Neural cell (in vitro differentiated cells): ENCODE measurements at regions not wholly inside any gene's neighbourhood (a gene's known extent, or its start where the extent isn't known, plus 50 kb on each side); places are given as distances from the start of the nearest gene placed in this dataset.

Source experiments
- H2AFZ ChIP-seq: fragments of 200-600, 300-800 bp; sonication (generic), shearing (Covaris generic); 2 replicates; pipeline ENCODE4 v1.6.0; 2014; ENCODE audit warnings: low read depth, mild to moderate bottlenecking, antibody characterized with exemption, low read length, moderate library complexity
- H3F3A ChIP-seq: fragments of 200-600 bp; shearing (Covaris generic); 2 replicates; pipeline ENCODE4 v1.6.1; 2016; ENCODE audit warnings: mild to moderate bottlenecking, moderate library complexity, mixed read lengths, antibody characterized with exemption, low read length; ENCODE audit not compliant: insufficient read depth, poor library complexity, severe bottlenecking
- H3K27ac ChIP-seq: fragments of 200-600, 300-800 bp; sonication (generic), shearing (Covaris generic); 2 replicates; pipeline ENCODE4 v1.5.1; 2014; ENCODE audit warnings: mild to moderate bottlenecking, low read length, moderate library complexity
- H3K27me3 ChIP-seq: fragments of 300-800, 200-600 bp; sonication (generic), shearing (Covaris generic); 2 replicates; pipeline ENCODE4 v1.6.0; 2014; ENCODE audit warnings: mild to moderate bottlenecking, low read depth, low read length, moderate library complexity; ENCODE audit not compliant: insufficient read depth
- H3K36me3 ChIP-seq: fragments of 300-800, 200-600 bp; sonication (generic), shearing (Covaris generic); 2 replicates; pipeline ENCODE4 v1.5.1; 2014; ENCODE audit warnings: mild to moderate bottlenecking, antibody characterized with exemption, low read length, moderate library complexity; ENCODE audit not compliant: insufficient read depth
- H3K4me2 ChIP-seq: fragments of 300-800, 200-600 bp; sonication (generic), shearing (Covaris generic); 2 replicates; pipeline ENCODE4 v1.6.0; 2014; ENCODE audit warnings: mild to moderate bottlenecking, low read length
- H3K4me3 ChIP-seq: fragments of 300-800, 200-600 bp; sonication (generic), shearing (Covaris generic); 2 replicates; pipeline ENCODE4 v1.5.1; 2014; ENCODE audit warnings: mild to moderate bottlenecking, low read length, moderate library complexity
- H3K79me2 ChIP-seq: fragments of 200-600 bp; shearing (Covaris generic); replicated peaks from 2 replicates; pipeline ENCODE4 v1.6.0; 2014; ENCODE audit warnings: mild to moderate bottlenecking, low read length, moderate library complexity; ENCODE audit not compliant: insufficient read depth
- H3K9ac ChIP-seq: fragments of 300-800, 200-600 bp; sonication (generic), shearing (Covaris generic); 2 replicates; pipeline ENCODE4 v1.6.1; 2016; ENCODE audit warnings: mild to moderate bottlenecking, low read length, mixed read lengths
- H3K9me2 ChIP-seq: fragments of 200-600 bp; shearing (Covaris generic); 2 replicates; pipeline ENCODE4 v1.6.1; 2016; ENCODE audit warnings: mild to moderate bottlenecking, low read length, mixed read lengths; ENCODE audit not compliant: insufficient read depth
- H3K9me3 ChIP-seq: fragments of 200-600, 300-800 bp; sonication (generic), shearing (Covaris generic); 2 replicates; pipeline ENCODE4 v1.6.1; 2016; ENCODE audit warnings: mild to moderate bottlenecking, mixed run types, low read length, moderate library complexity, mixed read lengths
- H4K20me1 ChIP-seq: fragments of 200-600 bp; shearing (Covaris generic); 2 replicates; pipeline ENCODE4 v1.6.1; 2016; ENCODE audit warnings: mild to moderate bottlenecking, mixed run types; ENCODE audit not compliant: insufficient read depth
- CTCF ChIP-seq: fragments of 450-650 bp; IDR thresholded peaks from 2 replicates; pipeline ENCODE4 v1.5.1; 2014; ENCODE audit warnings: antibody characterized with exemption, mild to moderate bottlenecking, moderate library complexity; ENCODE audit not compliant: poor library complexity, severe bottlenecking
- EP300 ChIP-seq: fragments of 450-650 bp; conservative IDR thresholded peaks from 2 replicates; pipeline ENCODE4 v1.6.1; 2014; ENCODE audit warnings: antibody characterized with exemption, mild to moderate bottlenecking, moderate library complexity; ENCODE audit not compliant: poor library complexity, severe bottlenecking
- EZH2 ChIP-seq: fragments of 200-600, 300-800 bp; shearing (Covaris generic), sonication (generic); IDR thresholded peaks from 2 replicates; pipeline ENCODE4 v1.6.1; 2014; ENCODE audit warnings: antibody characterized with exemption, low read length, borderline replicate concordance, mild to moderate bottlenecking; ENCODE audit not compliant: insufficient read depth, poor library complexity, severe bottlenecking
- MXI1 ChIP-seq: fragments of 450-650 bp; conservative IDR thresholded peaks from 2 replicates; pipeline ENCODE4 v1.6.1; 2014; ENCODE audit warnings: antibody characterized with exemption, mild to moderate bottlenecking; ENCODE audit not compliant: poor library complexity, severe bottlenecking
- POLR2AphosphoS5 ChIP-seq: IDR thresholded peaks from 2 replicates; pipeline ENCODE4 v1.6.1; 2012
- RAD21 ChIP-seq: fragments of 450-650 bp; conservative IDR thresholded peaks from 2 replicates; pipeline ENCODE4 v1.6.1; 2014; ENCODE audit warnings: antibody characterized with exemption, mild to moderate bottlenecking, moderate library complexity
- REST ChIP-seq: IDR thresholded peaks from 2 replicates; pipeline ENCODE4 v1.6.1; 2012; ENCODE audit warnings: borderline replicate concordance
- SMC3 ChIP-seq: fragments of 450-650 bp; conservative IDR thresholded peaks from 2 replicates; pipeline ENCODE4 v1.6.1; 2014; ENCODE audit warnings: antibody characterized with exemption, mild to moderate bottlenecking, moderate library complexity; ENCODE audit not compliant: poor library complexity
- TAF1 ChIP-seq: IDR thresholded peaks from 2 replicates; pipeline ENCODE4 v1.6.1; 2012; ENCODE audit warnings: low read depth

- Histone ChIP-seq H3K36me3 (no peaks in the 10 kb centered on the region), H3K79me2 (no peaks in the 10 kb centered on the region), H2AFZ (no peak overlapping the region), H3F3A (no peaks in the 10 kb centered on the region), H3K4me3 (no peak overlapping the region), H3K9ac (no peak overlapping the region), H3K27me3 (no peaks in the 10 kb centered on the region), H3K4me2 (no peak overlapping the region), H3K9me3 (no peaks in the 10 kb centered on the region), H3K27ac (no peak overlapping the region), H3K9me2 (no peaks in the 10 kb centered on the region), H4K20me1 (no peaks in the 10 kb centered on the region)
- TF ChIP-seq CTCF (no peak), SMC3 (no peak), EZH2 (no peak), RAD21 (no peak), REST (no peak), TAF1 (no peak), MXI1 (no peak), EP300 (no peak), POLR2AphosphoS5 (no peak)
Observed at GRCh38 chr12:27384261-27384590, 51.6 kb downstream of the BMAL2 start.

GRCh38 chr12:27385766-27386564 lies 53.3 kb downstream of the BMAL2 start:
- Histone ChIP-seq H3K9ac (no peak overlapping the region), H3K4me3 (no peak overlapping the region), H3K27me3 (no peaks in the 10 kb centered on the region), H4K20me1 (no peaks in the 10 kb centered on the region), H2AFZ (no peak overlapping the region), H3K9me2 (no peaks in the 10 kb centered on the region), H3K36me3 (no peaks in the 10 kb centered on the region), H3F3A (no peaks in the 10 kb centered on the region), H3K9me3 (no peaks in the 10 kb centered on the region), H3K27ac (no peak overlapping the region), H3K4me2 (no peak overlapping the region), H3K79me2 (no peaks in the 10 kb centered on the region)
- TF ChIP-seq TAF1 (no peak), REST (no peak), EZH2 (no peak)
